RPMI8226 (cell line): ENCODE measurements at regions not wholly inside any gene's neighbourhood (a gene's known extent, or its start where the extent isn't known, plus 50 kb on each side); places are given as distances from the start of the nearest gene placed in this dataset.

Experiments used
- DNase-seq: peaks from one replicate; pipeline ENCODE4 v3.0.0-alpha.2; 2015

DNA sequence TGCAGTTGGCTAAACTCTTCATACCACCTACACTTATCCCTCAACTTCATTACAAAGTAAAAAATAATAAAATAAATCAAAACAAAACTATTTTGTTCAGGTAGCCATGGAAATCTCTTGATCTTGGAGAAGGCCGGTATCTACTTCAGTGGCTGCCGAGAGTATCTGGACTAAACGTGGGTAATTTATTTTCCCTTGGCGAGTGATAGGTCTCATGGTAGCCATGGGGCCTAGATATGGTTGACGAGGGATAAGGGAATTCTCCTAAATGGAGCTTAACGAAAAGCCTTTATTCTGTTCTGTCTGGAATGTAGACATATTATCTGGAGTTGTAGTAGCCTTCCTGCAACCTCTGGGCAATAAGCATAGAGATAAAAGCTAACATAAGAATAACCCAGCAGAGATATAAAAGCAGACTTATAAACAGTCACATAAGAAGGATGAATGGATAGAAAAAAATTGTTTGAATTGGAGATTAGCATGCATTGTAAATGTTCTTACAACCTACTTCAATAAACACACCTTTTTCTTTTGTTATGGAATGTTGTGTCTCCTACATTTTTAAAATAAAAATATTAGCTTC is 281.3 kb upstream of the ARRDC4 start:
- no peak for DNase-seq

DNA sequence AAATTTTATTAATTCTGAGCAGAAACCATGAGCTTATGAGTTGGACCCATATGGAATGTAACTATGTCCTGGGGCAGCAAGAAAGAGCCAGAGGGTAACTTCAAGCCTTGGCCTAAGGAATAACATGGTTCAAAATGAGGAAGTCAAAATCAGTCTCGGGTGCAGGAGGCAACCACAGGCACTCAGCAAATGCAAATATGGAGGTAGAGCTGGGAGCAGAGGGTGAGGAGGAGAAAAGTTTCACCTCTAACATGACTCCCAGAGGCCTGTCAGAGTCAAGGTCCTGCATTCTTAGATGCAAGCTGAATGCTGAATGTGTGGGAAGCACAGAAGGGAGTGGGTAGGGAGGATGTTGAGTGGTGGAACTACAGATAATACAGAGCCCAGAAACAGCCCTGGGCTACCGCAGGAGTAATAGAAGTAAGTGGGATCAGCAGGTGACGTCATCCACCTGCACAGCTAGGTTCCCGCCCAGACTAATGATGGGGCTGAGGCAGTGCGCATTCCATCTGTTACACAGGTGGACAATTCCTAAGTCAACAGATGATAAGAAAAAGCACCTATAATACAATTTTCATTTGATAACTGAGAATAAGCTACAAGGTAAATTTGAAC is 279.8 kb upstream of the ARRDC4 start:
- peak; percentile 43 for DNase-seq

DNA sequence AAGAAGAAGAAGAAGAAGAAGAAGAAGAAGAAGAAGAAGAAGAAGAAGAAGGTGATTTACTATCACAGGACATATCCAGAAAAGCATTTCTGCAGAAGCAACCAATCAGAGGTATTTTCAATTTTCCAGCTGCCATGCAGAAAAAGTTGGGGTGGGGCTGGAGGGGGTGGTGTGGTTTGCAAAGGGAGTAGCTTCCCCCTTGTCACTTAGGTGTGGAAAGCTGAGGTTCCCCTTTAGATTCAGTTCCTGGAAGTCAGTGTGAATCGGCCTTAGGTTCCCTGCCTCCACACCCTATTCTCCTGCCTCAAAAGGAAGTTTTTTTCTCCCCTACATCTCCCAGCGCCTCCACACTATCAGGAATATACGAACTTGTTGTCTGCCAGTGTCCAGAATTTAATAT is 276.7 kb upstream of the ARRDC4 start:
- DNase-seq = no peak

DNA sequence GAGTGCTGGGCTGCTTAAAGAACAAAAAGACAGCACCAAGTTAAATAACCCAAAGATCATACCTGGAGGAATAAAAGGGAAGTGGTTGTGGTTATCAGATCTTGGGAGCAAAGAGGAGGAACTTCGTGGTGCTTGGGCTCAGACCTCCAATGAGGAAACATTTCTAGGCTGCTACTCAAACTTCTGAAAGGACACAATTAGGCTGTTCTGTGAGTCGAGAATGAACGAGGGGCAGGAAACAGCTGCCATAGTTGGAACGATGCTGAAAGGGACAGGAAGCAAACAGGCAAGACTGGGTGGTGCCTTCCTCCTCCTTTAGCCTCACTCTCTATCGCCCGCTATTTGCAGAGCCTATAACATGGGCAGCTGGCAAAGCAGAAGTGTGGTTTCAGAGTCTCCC is 276.3 kb upstream of the ARRDC4 start:
- DNase-seq = peak; percentile 79

DNA sequence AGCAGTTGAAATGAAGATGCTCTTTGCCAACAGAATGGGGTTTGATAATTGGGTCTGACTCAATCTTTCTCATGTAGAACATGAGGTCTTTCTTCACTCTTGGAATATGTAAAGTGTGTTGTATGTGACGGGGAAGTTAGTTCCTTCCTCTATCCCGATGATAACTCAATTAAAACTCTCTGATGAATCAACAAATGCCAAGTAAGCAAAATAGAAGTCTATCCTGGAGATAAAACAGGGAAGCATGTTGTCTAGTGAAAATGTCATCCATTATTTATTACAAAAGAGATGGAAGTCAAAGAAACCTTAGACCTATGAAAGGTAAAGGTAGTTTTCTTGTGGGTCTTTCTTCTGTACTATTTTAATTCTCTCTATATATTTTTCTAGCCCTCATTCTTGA is 274.2 kb upstream of the ARRDC4 start:
- DNase-seq = no peak

DNA sequence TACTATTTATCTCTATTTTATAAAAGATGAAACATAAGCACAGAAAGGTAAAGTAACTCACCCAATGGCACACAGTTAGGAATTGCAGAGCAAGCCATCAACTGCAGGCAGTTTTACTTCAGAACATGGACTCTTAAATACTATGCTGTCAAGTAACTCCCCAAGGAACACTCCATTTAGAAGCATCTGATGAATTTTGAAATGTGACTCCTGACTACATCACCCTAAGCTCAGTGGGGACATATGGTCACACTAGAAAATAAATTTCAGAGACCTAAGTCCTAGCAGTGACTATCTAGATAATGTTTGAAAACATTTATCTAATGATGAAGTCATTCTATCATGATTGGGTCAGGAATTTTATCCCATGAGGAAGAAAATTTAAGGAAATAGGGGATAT is 272.8 kb upstream of the ARRDC4 start:
- DNase-seq = no peak

DNA sequence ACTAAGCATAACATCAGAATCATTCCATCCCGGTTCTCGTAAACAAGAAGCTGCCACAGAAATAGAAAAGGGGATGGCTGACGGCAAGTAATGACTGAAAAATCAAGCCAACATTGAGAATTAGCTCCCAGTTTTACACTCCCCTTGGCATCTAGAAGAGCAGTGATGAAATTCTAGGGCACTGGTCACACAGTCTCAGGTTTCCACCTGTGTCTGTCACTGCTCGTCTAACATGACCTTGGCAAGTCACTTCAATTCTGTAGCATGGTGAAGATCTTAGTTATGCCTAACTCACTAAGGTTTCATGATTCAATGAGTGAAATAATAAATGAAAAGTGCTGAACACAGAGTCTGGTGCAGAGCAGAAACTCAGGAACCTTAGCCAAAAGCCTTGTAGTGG is 272.3 kb upstream of the ARRDC4 start:
- no peak for DNase-seq

DNA sequence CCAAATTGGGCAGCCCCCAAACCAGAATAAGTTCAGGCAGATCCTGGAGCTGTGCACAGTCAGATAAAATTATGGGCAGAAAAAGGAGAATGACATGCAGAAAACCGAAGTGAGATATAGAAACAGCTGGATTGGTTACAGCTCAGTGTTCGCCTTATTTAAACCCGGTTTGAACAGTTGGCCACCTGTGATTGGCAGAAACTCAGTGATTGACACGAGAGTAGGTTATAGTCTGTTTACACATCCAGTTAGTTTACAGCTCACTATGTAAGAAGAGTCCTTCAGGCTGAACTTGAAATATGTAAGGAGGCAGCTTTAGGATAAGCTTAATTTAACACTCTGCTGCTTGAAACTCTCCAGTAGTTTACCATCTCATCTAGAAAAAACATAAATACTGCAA is 271.6 kb upstream of the ARRDC4 start:
- no peak for DNase-seq

DNA sequence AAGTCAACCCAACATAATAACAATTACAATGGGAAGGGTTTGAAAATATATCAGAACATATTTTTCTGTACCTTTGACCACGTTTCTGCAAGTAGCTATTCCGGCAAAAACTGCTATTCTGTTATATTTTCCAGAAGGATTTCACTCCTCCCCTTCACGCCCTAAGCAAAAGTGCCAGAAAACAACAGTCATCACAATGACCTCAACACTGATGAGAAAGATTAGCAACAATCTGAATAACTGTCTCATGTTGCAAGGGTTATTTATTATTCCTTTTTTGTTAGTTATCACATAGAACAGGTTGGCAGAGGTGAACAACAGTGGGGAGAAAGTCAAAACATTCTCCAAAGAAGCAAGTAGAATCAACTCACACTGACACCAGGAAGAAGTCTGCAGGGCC is 269.4 kb upstream of the ARRDC4 start:
- no peak for DNase-seq

DNA sequence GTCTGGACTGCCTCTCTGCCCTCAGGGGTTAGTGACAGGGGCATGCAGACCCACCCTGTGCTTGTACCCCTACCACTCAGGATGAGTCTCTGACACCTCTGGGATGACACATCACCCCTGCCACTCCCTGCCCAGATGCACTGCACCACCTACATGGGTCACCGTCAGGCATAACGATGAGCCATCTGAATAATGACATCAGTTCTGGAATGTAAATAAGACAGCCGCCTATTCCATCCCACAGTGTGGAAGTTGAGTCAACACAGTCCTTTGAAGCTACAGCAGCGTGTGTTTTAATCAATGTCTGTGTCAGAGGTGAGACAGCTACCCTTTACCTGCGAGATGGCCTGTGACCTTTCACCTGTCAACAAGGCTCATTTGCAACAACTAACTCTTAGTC is 268.7 kb upstream of the ARRDC4 start:
- no peak for DNase-seq

DNA sequence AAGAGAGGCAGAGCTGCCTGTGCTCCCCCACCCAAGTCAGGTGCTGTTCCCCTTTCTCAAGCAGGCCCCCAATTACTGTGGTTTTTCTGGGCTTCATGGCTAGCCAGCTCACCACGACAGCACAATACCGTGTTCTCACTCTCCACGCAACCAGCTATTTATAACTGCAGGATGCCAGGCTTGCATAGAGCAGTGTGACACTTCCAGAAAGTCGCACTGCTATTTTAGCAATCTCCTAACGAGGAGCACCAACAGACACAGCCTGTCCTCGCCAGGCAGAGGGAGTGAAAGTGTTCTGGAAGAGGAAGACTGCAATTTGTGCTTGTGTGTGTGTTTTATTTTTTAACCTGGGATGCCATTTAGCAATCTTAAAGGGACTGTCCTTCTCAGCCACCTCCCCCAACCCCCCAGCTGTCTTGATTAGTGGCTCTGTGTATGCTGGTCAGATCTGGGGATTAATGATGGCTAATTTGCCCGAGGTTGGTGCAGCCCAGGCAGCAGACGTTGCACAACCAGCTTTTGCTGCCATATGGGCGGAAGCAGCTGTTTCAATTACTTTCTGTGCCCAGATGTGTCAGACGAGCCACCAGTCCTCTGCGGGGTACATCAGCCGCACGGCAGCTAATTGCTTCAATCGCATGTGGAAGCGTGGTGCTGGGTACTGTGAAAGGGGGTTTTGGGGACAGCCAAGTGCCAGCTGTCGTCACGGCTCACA is 268.0 kb upstream of the ARRDC4 start:
- peak; percentile 65 for DNase-seq

DNA sequence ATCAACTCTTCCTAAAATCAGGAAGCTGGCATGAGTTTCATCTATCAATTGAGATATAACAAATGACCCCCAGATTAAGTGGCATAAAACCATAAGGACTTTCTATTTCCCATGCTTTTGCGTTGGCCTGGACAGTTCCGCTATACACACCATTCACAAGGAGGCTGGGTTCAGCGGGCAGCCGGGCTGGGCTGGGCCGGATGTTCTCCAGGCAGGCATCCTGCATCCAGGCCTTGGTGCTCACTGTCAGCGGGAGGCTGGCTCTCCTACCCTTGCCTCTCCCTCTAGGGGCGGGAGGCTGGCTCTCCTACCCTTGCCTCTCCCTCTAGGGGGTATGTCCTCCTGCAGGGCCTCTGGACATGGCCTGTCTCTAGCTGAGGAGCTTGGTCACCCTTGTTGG is 266.0 kb upstream of the ARRDC4 start:
- no peak for DNase-seq

DNA sequence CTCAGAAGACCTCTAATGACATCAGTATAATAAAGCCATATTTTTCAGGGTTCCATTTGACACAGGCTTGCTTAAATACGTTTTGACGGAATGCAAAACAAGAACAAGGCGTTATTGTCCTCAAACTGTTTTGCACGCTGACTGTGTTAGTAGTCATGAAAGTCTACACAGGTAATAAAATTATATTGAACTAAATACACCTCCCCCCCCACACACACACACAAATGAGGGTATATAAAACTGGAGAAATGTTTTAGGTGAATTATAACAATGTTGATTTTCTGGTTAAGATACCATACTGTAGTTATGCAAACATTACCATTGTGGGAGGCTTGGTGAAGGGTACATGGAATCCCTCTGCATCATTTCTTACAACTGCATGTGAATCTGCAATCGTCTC is 257.1 kb upstream of the ARRDC4 start:
- DNase-seq = no peak

DNA sequence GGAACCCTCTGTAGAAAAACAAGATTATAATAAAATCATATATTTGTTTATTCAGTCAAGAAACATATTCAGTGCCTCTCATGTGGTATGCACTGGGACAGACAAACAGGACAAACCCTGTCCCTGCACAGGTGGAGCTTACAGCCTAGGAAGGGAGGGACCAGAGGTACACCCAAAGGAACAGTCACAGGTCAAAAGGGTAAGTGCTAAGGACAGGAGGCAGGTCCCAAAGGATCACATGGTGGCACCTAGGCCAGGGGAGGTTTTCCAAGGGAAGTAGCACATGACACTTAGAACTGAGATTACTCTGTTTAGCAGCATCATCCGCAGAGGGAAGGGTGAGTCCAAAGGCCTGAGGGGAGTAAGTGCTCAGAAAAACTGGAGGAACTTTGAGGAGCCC is 254.4 kb upstream of the ARRDC4 start:
- DNase-seq = no peak

DNA sequence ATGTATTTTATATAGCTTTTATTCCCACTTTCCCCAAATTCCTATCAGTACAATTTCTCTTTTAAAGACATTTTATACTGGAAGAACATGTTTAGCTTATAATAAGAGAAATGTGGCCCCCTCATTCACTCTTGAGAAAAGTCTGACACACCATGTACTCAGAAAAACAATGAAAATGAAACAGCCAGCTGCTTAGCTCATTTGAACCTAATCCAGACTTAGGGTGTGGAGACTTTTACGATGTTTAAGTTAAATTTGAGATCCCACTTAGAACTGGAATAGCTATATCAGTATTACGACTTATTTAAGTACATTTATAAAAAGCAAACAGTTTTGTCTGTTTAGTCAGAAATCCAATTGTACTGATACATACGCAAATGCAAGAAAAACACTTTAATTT is 252.3 kb upstream of the ARRDC4 start:
- DNase-seq = no peak

DNA sequence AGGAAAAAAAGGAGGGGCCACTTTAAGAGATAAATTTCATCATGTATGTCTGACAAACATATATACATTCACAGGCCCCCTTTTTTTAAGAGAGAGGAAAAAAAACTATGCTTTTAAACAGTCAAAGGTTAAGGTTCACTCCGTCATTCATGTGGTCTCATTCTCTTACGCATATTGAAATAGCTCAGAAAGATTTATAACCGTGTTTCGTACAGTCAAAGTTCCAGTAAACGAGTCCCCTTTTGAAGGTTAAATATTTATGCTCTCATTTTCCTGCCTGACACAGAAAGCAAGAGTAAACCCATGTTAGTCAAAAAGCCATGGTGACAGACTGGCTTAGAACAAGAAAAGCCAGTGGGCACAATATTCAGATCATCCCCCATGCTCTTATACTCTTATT is 248.0 kb upstream of the ARRDC4 start:
- no peak for DNase-seq

DNA sequence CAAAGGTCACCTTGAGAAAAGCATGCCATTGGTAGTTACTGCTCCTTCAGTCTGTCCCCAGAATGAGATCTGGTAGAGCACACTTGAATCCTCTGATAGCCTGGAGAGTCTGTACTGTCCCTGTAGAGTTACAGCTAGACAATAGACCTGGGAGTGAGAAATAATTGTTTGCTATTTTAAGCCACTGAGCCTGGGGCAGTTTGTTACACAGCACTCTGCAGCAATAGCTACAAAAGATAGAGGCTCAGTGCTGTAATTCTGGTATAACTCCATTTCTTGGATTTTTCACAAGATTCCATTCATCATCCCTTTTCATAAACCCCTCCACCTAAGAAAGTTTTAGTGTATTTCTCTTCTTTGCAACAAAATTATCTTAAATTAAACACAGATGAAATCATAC is 242.7 kb upstream of the ARRDC4 start:
- DNase-seq = no peak

DNA sequence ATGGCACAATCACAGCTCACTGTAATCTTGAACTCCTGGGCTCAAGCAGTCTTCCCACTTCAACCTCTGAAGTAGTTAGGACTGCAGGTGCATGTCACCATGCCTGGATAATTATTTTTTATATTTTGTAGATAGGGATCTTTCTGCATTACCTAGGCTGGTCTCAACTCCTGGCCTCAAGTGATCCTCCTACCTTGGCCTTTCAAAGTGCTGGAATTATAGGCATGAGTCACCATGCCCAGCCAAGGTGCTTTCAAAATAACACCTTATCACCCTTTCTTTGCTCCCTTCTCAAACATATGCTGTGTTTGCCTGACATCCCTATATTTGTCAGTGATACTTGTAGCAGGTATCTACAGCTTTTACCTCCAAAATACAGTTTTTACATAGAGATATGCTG is 242.0 kb upstream of the ARRDC4 start:
- no peak for DNase-seq

DNA sequence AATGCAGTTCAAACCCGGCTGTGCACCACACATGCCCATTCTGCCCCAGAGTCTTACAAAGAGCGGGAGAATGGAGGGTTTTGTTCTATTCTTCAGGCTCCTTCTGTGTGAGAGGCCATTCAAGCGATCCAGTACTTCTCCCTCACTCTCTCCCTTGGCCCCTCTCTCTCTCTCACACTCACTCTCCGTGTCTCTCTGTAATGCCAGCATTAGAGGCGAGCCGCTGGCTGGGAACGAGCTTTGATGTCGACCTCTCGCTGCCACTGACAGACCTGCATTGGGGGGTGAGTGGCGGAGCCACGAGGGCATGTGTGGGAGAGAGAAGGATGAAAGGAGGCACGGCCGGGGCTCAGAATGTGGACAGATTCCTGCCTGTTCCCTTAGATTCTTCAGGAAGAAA is 231.7 kb upstream of the ARRDC4 start:
- peak; percentile 26 for DNase-seq

DNA sequence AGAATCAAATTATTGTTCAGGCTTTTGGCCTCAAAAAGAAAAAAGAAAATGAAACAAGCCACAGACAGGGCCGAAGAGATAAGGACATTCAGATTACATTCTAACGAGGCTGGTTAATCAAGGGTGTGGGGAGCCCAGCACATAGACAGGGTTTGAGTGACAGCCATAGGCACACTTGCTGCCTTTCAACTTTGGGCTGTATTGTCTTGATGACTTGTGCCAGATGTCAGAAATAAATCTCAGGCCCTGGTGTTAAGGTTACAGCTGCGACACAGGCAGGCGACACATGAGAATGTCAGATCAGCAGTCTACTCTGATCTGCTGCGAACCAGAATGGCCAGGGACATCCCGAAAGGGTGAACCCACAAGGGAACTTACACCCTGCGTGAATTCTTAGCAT is 231.2 kb upstream of the ARRDC4 start:
- peak; percentile 53 for DNase-seq

DNA sequence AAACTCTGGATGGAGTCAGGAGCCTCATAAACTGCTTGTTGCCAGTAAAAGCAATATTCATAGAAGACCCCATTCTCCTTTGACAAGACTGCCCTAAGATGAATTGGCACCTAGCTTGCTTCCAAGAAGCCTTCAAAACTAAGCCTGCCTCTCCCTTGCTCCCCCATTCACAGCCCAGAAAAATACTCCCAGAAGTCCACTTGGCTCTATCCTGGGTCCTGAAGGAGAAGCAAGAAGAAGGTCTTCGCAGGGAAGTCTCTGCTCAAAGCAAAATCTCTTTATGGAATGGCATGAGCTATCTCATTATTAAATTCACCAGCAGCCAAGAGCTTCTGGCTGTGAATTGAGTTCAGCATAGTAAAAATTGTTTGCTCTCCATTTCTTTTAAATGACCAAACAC is 230.2 kb upstream of the ARRDC4 start:
- no peak for DNase-seq

DNA sequence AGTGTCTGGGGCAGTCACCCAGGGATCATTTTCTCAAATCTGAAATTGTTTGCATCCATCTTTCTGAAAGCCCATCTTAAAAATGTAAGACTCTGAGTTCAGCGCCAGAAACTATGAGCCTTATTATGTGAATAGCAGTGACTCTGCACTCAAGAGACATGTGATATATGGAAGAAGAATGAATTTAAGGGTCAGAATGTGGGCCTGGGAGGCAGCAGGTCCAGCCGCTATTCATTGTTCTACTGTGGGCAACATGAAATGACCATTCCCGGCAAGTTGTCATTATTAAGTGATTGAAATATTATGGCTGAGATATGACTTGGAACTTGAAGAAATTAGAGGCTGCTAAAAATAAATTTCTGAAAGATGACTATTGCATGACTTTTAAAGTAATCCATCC is 228.6 kb upstream of the ARRDC4 start:
- no peak for DNase-seq

DNA sequence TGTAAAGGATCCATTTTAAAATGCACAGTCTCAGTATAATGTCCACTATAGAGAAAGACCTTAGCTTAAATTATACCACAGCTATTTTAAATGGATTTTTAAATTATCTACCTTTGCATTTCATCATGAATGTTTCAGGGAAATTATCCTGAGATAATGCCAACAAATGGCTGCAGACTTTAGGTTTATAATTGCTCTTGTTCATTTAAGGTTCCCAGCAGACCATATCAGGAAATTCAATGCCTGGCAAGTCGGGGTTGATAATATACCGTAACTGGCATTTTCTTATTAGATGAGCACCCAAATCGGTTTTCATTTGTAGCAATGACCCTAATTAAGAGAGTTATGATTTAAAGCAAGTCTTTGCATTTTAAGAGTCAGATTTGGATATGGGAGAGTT is 227.1 kb upstream of the ARRDC4 start:
- no peak for DNase-seq

DNA sequence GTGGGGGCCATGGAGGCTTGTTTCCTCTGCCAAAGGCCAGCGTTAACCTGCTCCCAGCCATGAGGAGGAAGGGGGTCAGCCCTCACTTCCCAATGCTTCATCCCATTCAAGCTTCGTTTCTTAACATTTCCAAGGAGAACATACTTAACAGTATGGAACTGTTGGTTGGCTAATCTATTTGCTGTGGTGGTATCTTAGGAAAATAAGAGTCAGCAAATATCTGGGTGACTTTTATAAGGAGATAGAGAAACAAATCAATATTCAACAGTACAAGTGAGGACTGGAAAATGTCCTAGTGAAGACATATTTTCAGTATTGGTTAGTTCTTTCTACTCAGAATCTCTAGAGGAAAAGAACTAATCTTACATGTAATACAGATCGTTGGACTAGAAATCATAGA is 223.8 kb upstream of the ARRDC4 start:
- DNase-seq = no peak
